ENCODE measurements at regions not wholly inside any gene's neighbourhood (a gene's known extent, or its start where the extent isn't known, plus 50 kb on each side); places are given as distances from the start of the nearest gene placed in this dataset.

GRCh38 chr1:102083192-102083591 is 86.5 kb upstream of the OLFM3 start (continued):
- no peak for TF ChIP-seq TSHZ2 (CRISPR knock-in tag; IDR thresholded peaks at IDR 0.05)
- no peak for TF ChIP-seq ESRRG (CRISPR knock-in tag; IDR thresholded peaks at IDR 0.05)

DNA sequence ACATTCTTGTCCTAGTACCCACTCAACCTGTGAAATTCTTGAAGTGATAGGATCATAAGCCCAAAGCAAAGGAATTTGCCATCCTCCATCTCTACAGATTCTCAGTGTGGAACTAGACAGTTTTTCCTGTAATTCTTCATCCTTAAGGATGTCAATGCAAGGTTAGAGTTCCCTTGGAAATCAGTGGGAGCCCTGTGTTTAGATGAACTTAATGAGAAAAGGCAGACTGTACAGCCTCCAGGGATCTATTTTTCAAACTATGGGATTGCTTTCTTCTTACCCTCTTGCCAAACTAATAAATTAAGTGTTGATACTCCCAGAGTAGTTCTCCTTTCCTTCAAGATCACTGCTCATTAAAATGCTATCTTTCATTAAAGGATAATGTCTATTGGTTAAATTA is 78.1 kb upstream of the OLFM3 start:
- TF ChIP-seq TSHZ2 (CRISPR knock-in tag; IDR thresholded peaks at IDR 0.05) (no peak), CREB5 (CRISPR knock-in tag; IDR thresholded peaks at IDR 0.05; ENCODE audit: low read depth) (no peak), POU6F1 (CRISPR knock-in tag; IDR thresholded peaks at IDR 0.05; ENCODE audit: borderline replicate concordance, low read depth) (no peak), TOX (CRISPR knock-in tag; IDR thresholded peaks at IDR 0.05; ENCODE audit: borderline replicate concordance) (no peak), ISL1 (CRISPR knock-in tag; IDR thresholded peaks at IDR 0.05) (no peak), ZNF565 (CRISPR knock-in tag; conservative IDR thresholded peaks at IDR 0.05; ENCODE audit: low read depth) (no peak), RARB (CRISPR knock-in tag; IDR thresholded peaks at IDR 0.05) (no peak), ARNTL (CRISPR knock-in tag; IDR thresholded peaks at IDR 0.05; ENCODE audit: borderline replicate concordance, low read depth) (no peak)
- TF ChIP-seq, protein P1, sequence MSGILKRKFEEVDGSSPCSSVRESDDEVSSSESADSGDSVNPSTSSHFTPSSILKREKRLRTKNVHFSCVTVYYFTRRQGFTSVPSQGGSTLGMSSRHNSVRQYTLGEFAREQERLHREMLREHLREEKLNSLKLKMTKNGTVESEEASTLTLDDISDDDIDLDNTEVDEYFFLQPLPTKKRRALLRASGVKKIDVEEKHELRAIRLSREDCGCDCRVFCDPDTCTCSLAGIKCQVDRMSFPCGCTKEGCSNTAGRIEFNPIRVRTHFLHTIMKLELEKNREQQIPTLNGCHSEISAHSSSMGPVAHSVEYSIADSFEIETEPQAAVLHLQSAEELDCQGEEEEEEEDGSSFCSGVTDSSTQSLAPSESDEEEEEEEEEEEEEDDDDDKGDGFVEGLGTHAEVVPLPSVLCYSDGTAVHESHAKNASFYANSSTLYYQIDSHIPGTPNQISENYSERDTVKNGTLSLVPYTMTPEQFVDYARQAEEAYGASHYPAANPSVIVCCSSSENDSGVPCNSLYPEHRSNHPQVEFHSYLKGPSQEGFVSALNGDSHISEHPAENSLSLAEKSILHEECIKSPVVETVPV (CRISPR knock-in tag; IDR thresholded peaks at IDR 0.05), result no peak
- ATAC-seq, result no peak

DNA sequence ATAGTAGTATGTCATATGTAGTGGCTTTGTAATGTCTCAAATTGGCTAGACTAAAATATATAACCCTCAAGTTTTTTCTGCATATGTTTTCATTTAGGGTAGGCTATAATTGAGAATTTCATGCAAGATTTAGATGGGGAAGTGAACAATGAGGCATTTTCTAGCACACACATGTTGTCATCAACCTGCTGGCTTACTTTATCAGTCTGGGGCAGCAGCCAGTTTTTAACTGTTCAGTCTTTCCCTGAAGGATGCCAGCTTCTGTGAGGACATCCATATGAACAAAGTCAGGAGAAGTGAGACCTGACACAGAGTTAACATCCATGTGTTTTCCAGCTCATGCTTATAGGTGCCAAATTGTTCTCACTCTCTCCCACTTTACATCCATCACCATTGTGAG is 74.7 kb upstream of the OLFM3 start:
- no peak for TF ChIP-seq ZFP30 (CRISPR knock-in tag; IDR thresholded peaks at IDR 0.05)
- TF ChIP-seq ZNF8 (CRISPR knock-in tag; IDR thresholded peaks at IDR 0.05), result no peak
- no peak for TF ChIP-seq CREB5 (CRISPR knock-in tag; IDR thresholded peaks at IDR 0.05; ENCODE audit: low read depth)
- TF ChIP-seq, protein P1 (CRISPR knock-in tag; IDR thresholded peaks at IDR 0.05), result no peak
- TF ChIP-seq PPARA (CRISPR knock-in tag; IDR thresholded peaks at IDR 0.05; ENCODE audit: borderline replicate concordance), result no peak
- TF ChIP-seq PATZ1 (CRISPR knock-in tag; IDR thresholded peaks at IDR 0.05; ENCODE audit: borderline replicate concordance), result no peak
- no peak for ATAC-seq
